ENCODE measurements at regions not wholly inside any gene's neighbourhood (a gene's known extent, or its start where the extent isn't known, plus 50 kb on each side); places are given as distances from the start of the nearest gene placed in this dataset.
A peak's percentile ranks its signal among the peaks of the same experiment; 100 is the strongest.

- no peak for DNase-seq (ENCODE audit: low read depth)
These were observed 556.1 kb upstream of the TENM3 start for GRCh38 chr4:181687116-181687515.

- DNase-seq (ENCODE audit: low read depth) = peak; percentile 51
These were observed 554.8 kb upstream of the TENM3 start for GRCh38 chr4:181688432-181688831.

DNA sequence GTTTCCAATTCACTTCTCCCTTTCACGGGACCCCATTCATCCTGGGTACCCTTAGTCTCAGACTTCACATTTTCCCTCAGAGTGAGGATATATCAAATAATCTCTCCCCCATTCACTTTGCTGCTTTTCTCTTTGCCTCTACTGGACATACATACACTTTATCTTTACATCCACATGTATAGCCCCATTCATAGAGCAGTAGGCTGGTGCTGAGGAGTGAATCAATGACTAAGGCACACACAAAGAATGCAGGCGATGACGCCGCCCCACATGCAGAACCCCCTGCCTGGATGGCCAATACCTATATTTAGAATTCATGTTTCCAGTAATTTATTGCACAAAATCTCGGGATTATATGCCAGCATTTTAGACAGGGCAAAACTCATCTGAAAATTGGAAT lies 554.3 kb upstream of the TENM3 start:
- DNase-seq (ENCODE audit: low read depth) = no peak

- no peak for DNase-seq (ENCODE audit: low read depth)
These were observed 552.7 kb upstream of the TENM3 start for GRCh38 chr4:181690498-181690897.

- no peak for DNase-seq (ENCODE audit: low read depth)
These were observed 550.2 kb upstream of the TENM3 start for GRCh38 chr4:181692965-181693364.

DNA sequence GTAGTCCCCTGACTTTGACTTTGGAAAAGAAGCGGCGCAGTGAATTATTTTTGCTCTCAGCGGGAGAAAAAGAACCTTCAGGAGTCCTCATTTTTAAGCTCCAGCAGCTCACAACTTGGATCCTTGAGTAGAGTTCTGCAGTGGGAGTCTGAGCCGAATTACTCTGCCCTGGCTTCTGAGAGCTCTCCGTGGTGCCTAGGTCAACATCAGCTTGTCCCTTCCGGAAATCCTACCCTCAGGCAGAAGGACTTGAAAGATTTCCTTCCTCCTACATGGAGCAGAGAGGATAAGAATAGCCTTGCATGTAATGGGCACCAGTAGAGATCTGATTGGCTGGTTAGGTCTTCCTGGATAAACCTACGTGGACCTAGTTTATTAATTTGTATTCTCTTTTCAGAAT lies 549.7 kb upstream of the TENM3 start:
- DNase-seq (ENCODE audit: low read depth) = no peak

DNA sequence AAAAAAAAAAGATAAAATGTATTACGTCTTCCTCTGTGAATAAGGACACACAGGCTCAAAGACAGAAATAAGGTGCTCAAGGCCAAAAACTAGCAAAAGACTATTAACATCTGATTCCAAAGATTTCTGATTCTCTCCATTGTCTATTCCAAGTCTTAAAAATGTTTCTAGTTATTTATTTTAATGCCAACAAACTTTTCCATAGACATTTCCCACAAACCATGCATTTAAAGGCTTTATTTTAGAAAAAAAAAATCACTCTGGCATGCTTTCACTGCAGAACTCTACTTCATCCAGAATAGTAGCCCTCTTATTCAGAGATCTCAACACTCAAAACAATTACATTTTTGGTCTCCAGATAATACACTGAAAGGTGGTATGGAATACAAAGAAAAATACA lies 545.0 kb upstream of the TENM3 start:
- DNase-seq (ENCODE audit: low read depth) = no peak

- no peak for DNase-seq (ENCODE audit: low read depth)
These were observed 542.0 kb upstream of the TENM3 start for GRCh38 chr4:181701214-181701613.

- no peak for DNase-seq (ENCODE audit: low read depth)
These were observed 541.3 kb upstream of the TENM3 start for GRCh38 chr4:181701894-181702293.

DNA sequence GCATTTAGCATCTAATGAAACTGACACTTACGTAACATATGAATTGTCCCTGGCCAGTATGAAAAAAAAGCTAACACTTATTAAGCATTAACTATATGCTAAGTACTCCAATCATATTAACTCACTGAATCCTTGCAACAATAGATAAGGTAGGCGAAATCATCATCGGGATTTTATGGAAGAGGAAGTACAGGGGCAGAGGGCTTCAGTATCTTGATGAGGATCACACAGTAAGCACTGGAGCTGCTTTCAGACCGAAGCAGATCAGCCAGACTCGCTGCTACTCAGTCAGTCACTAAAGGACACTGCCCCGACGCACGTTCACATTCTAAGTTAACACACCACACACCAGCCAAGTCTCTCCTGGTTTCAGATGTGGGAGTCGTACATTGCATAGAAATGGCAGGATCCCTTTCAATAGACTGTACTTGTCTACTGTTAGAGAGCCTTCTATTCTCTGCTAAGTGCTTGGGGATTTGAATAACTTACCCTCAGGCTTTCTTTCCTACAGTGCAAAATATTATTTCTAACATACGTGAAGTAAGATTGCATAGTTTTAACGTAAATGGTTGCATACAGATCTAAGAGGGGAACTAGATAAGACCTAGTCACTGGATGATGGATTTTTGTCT lies 540.2 kb upstream of the TENM3 start:
- no peak for DNase-seq (ENCODE audit: low read depth)

- DNase-seq (ENCODE audit: low read depth) = no peak
These were observed 533.1 kb upstream of the TENM3 start for GRCh38 chr4:181710143-181710542.

- DNase-seq (ENCODE audit: low read depth) = no peak
These were observed 531.8 kb upstream of the TENM3 start for GRCh38 chr4:181711387-181711786.

- no peak for DNase-seq (ENCODE audit: low read depth)
These were observed 514.8 kb upstream of the TENM3 start for GRCh38 chr4:181728305-181728966.

- DNase-seq (ENCODE audit: low read depth) = no peak
These were observed 511.3 kb upstream of the TENM3 start for GRCh38 chr4:181731900-181732299.

DNA sequence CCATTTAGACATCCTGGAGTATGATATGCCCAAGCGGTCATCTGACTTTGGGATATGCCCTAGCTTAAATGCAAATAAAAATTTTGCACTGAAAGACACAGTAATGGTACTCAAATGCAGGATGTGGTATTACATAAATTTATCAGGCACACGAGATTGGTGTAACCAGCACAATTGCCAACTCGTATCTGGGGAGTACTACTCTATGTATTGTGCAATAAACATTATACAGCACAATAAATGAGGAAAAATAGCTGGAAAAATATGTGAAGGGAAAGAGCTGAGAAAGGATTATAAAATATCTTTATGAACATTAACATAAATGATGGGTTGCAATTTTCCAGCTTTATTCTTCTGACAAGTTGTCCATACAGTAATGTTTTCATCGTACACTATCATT lies 505.5 kb upstream of the TENM3 start:
- DNase-seq (ENCODE audit: low read depth) = no peak

DNA sequence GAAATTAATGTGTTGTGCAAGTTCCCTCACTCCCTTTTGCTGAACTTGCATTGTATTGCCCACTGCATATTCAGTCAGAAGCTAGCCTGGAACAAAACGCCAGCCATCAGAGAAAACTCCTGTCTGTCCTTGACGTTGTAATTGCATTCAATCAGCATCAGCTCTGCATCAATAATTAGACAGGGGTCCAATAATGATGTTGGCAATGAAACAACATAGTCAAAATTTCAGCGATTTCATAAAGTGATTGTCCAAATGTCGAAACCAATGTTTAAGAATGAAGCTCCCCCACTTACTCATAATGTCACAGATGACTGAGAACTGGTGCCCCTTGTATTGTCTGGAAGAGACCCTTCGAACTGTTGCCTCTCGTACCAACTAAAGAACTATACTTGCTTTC lies 504.2 kb upstream of the TENM3 start:
- no peak for DNase-seq (ENCODE audit: low read depth)

GRCh38 chr4:181741513-181741912 lies 501.7 kb upstream of the TENM3 start:
- no peak for DNase-seq (ENCODE audit: low read depth)

GRCh38 chr4:181745933-181746625 lies 497.1 kb upstream of the TENM3 start:
- DNase-seq (ENCODE audit: low read depth) = no peak

DNA sequence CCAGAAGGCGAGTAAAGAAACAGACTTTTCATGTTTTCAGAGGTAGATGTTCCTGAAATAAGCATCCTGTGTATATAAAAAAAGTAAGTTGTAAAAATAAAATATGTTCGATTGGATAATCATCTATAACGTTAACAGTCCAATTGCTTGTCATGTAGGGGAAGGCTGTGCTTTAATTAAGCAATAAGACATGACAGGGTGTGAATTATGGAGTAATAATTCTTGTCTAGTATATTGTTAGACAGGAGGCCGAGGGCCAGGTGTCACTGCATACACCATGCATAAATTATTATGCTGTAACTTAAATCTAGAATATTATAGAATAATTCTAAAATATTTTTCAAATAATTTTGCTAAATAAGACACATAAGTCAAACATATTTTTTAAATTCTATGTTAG lies 494.6 kb upstream of the TENM3 start:
- no peak for DNase-seq (ENCODE audit: low read depth)

DNA sequence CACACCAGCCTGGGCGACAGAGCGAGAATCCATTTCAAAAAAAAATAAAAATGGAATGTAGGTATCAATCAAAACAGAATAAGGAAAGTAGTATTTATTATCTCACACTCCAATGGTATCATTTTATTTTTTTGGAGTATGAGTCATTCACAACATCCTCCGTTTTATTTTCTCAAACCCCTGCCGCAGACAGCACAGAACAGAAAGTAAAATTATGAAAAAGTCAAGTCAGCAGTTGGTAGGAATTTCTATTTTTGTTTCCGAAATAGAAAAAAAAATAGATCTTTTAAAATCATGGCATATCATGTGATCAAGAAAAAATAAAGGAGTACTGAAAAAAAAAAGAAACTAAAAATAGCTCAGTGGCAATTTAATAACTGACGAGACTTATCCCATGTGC lies 490.7 kb upstream of the TENM3 start:
- DNase-seq (ENCODE audit: low read depth) = no peak

GRCh38 chr4:181753207-181753606 lies 490.0 kb upstream of the TENM3 start:
- DNase-seq (ENCODE audit: low read depth) = no peak

GRCh38 chr4:181755846-181756245 lies 487.4 kb upstream of the TENM3 start:
- no peak for DNase-seq (ENCODE audit: low read depth)

DNA sequence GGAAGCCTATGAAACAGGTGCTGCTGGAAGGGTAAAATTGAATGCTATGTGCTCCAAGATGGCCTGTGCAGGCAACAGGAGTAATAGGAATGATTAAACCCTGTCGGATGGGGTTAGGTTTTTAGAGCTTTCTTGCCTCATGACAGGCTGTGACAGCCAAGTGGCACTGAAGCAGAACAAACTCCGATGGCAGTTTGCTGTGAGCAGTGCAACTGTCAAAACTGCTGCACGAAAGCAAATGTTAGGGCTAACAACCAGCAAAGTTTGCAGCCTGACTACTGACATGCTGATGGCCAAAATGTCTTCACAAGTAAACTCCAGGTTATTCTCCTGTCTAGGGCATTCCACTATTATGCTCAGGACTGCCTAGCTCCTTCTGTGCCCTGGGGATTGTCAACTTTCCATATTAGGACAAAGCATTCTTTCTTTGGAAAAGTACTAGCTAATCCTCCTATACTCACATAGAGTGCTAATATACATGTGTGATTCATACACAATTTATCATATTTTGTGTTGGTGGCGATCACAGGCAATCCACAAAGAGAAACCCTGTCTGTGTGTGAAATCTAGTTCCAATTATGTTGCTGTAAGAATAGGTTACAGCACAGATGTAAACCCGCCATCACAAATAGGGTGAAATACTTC lies 486.6 kb upstream of the TENM3 start:
- no peak for DNase-seq (ENCODE audit: low read depth)

All from GM04504 (cell line).